GM19351 (cell line): ENCODE measurements at regions not wholly inside any gene's neighbourhood (a gene's known extent, or its start where the extent isn't known, plus 50 kb on each side); places are given as distances from the start of the nearest gene placed in this dataset.

Experiments used
- ATAC-seq: cut with Tn5 transposase; IDR thresholded peaks from one replicate; pipeline ENCODE4 v1.9.1; 2021; ENCODE audit warnings: mild to moderate bottlenecking, moderate library complexity; ENCODE audit not compliant: unreplicated experiment

GRCh38 chr14:51468523-51468922 is 183.2 kb upstream of the FRMD6 start:
- no peak for ATAC-seq

- ATAC-seq: no peak
Observed at GRCh38 chr14:51472881-51473280, 178.8 kb upstream of the FRMD6 start.

GRCh38 chr14:51473351-51473750 is 178.4 kb upstream of the FRMD6 start:
- no peak for ATAC-seq

- no peak for ATAC-seq
Observed at GRCh38 chr14:51473808-51474565, 177.7 kb upstream of the FRMD6 start.

- no peak for ATAC-seq
Observed at GRCh38 chr14:51474854-51475253, 176.9 kb upstream of the FRMD6 start.

- ATAC-seq: no peak
Observed at GRCh38 chr14:51478175-51478621, 173.5 kb upstream of the FRMD6 start.

- no peak for ATAC-seq
Observed at GRCh38 chr14:51479584-51480325, 172.0 kb upstream of the FRMD6 start.

- no peak for ATAC-seq
Observed at GRCh38 chr14:51481643-51482042, 170.1 kb upstream of the FRMD6 start.

- no peak for ATAC-seq
Observed at GRCh38 chr14:51482102-51482501, 169.6 kb upstream of the FRMD6 start.

GRCh38 chr14:51484485-51484884 is 167.2 kb upstream of the FRMD6 start:
- ATAC-seq: no peak

- ATAC-seq: no peak
Observed at GRCh38 chr14:51485733-51486132, 166.0 kb upstream of the FRMD6 start.

GRCh38 chr14:51487848-51488247 is 163.9 kb upstream of the FRMD6 start:
- ATAC-seq: no peak

GRCh38 chr14:51488569-51489220 is 163.0 kb upstream of the FRMD6 start:
- ATAC-seq: no peak

- no peak for ATAC-seq
Observed at GRCh38 chr14:51490205-51490604, 161.5 kb upstream of the FRMD6 start.

- no peak for ATAC-seq
Observed at GRCh38 chr14:51491036-51491545, 160.6 kb upstream of the FRMD6 start.

GRCh38 chr14:51491776-51492175 is 159.9 kb upstream of the FRMD6 start:
- no peak for ATAC-seq

GRCh38 chr14:51495319-51495718 is 156.4 kb upstream of the FRMD6 start:
- no peak for ATAC-seq

GRCh38 chr14:51498411-51499227 is 153.1 kb upstream of the FRMD6 start:
- ATAC-seq: no peak

- no peak for ATAC-seq
Observed at GRCh38 chr14:51500776-51501175, 150.9 kb upstream of the FRMD6 start.

GRCh38 chr14:51501746-51502145 is 150.0 kb upstream of the FRMD6 start:
- ATAC-seq: no peak

- ATAC-seq: no peak
Observed at GRCh38 chr14:51504669-51505068, 147.0 kb upstream of the FRMD6 start.
